HAP-1 (cell line): ENCODE measurements at regions not wholly inside any gene's neighbourhood (a gene's known extent, or its start where the extent isn't known, plus 50 kb on each side); places are given as distances from the start of the nearest gene placed in this dataset.

Experiments
- DNase-seq, 2 experiments: peaks; one replicate each; pipeline ENCODE4 v3.0.0-alpha.2; 2016 to 2020; ENCODE audit warnings: low spot score in 2 of 2
- H3K27me3 ChIP-seq: fragments of 250-450 bp; sonication (Bioruptor Pico); 2 replicates; pipeline ENCODE4 v1.5.1; 2020; ENCODE audit warnings: low read depth, mild to moderate bottlenecking, moderate library complexity
- H3K36me3 ChIP-seq: fragments of 250-450 bp; sonication (Bioruptor Pico); replicated peaks from 2 replicates; pipeline ENCODE4 v1.5.1; 2020; ENCODE audit warnings: mild to moderate bottlenecking
- H3K4me1 ChIP-seq: fragments of 250-450 bp; sonication (Bioruptor Pico); 2 replicates; pipeline ENCODE4 v1.5.1; 2020; ENCODE audit warnings: mild to moderate bottlenecking
- H3K4me3 ChIP-seq: fragments of 250-450 bp; sonication (Bioruptor Pico); 2 replicates; pipeline ENCODE4 v1.5.1; 2020; ENCODE audit warnings: mild to moderate bottlenecking, moderate library complexity
- H3K9me3 ChIP-seq: fragments of 250-450 bp; sonication (Bioruptor Pico); 2 replicates; pipeline ENCODE4 v1.5.1; 2020; ENCODE audit warnings: mild to moderate bottlenecking, moderate library complexity
- in situ Hi-C: fragments of 300-500 bp; cut with MboI; formaldehyde crosslinking; loops from 3 replicates; pipeline ENCODE4 v1.14.3; 2020; ENCODE audit warnings: low sequenced_read_pairs, inconsistent platforms, mixed read lengths

DNA sequence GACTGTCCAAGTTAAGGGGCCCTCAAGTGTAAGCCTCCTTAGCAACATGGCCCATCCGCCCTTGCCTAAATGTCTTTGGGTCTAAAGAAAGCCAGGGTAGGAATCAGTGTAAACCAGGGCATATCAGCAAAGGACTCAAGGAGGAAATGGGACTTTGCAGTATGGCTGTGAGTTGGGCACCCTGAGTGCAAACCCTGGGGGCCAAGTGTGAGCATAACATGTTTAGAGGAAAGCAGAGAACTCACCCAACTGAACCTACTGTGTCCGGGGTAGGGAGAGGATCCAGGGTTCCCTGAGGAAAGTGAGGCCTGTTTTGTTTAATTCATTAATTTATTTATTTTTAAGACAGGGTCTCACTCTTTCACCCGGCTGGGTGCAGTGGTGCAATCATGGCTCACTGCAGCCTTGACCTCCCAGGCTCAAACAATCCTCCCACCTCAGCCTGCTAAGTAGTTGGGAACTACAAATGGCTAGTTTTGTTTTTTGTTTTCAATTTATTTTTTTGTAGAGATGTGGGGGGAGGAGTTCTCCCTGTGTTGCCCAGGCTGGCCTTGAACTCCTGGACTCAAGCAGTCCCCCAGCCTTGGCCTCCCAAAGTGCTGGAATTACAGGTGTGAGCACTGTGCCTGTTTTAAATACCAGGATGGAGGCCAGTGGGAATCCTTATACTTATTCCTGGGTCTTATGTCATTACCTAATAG is 51.0 kb upstream of the ACTR3 start:
- Histone ChIP-seq H3K36me3 (no peaks in the 10 kb centered on the region), H3K9me3 (no peaks in the 10 kb centered on the region), H3K4me1 (no peaks in the 10 kb centered on the region), H3K4me3 (no peak overlapping the region), H3K27me3 (no peaks in the 10 kb centered on the region)
- DNase-seq: no peak
- in situ Hi-C loops: no loop called here

DNA sequence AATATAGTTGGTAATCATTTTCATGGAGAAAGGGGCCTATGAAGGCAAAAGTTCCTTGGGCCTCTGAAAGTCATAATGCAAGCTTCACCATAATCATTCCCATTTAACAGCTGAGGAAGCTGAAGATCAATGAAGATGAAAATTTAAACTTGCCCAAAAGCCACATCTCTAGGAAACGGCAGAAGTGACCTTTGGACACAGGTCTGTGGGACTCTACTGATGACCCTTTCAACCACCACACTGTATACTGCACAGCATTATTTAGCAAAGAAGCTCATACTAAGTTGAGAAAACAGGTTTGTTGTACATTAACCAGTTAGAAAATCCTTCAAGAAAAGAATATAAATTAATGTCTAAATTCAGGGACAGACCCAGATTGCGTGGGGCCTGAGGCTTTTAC is 51.6 kb upstream of the ACTR3 start:
- Histone ChIP-seq H3K4me3 (no peak overlapping the region), H3K9me3 (no peaks in the 10 kb centered on the region), H3K27me3 (no peaks in the 10 kb centered on the region), H3K36me3 (no peaks in the 10 kb centered on the region), H3K4me1 (no peaks in the 10 kb centered on the region)
- in situ Hi-C loops: no loop called here
- DNase-seq: no peak

DNA sequence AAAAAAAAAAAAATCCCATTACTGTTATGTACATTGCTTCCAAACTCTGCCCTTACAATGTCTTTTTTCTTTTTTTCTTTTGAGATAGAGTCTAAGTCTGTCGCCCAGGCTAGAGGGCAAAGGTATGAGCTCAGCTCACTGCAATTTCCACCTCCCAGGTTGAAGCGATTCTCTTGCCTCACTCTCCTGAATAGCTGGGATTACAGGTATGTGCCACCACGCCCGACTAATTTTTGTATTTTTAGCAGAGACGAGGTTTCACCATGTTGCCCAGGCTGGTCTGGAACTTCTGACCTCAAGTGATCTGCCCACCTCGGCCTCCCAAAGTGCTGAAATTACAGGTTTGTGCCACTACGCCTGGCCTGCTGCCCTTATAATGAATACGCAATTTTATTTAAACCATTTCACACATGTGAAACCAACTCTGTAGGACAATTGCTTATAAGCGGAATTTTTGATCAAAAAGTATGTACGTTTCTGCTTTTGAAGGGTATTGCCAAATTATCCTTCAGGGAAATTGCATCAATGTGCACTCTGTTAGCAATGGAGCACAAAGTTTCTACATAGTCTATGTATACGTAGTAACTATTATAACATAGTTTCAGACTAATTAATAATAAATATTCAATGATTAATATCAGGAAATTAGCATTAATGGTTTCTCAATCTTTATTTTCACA is 55.7 kb upstream of the ACTR3 start:
- H3K36me3 ChIP-seq: no peaks in the 10 kb centered on the region
- H3K27me3 ChIP-seq: no peaks in the 10 kb centered on the region
- in situ Hi-C loops: no loop called here
- no peaks in the 10 kb centered on the region for H3K4me1 ChIP-seq
- H3K9me3 ChIP-seq: no peaks in the 10 kb centered on the region
- no peak overlapping the region for H3K4me3 ChIP-seq
- no peak for DNase-seq

DNA sequence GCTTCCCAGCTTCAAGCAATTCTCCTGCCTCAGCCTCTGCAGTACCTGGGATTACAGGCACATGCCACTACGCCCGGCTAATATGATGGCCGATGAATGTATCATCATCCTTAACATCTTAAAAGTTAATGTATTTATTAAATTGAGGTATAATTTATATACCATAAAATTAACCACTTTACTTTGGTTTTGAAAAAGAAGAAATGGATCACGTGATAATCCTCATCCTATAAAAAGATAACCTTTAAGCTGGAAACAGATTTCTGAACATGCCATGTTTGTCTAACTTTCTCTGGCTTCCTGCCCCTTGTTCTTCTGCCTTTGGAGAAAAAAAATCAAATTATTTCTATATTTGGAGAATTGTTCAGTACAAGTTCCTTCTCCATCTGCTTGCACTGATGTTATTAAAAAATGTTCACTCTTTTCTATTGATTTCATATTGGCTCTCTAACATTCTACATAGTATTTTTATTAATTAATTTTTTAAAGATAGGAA is 57.0 kb upstream of the ACTR3 start:
- DNase-seq: no peak
- no peaks in the 10 kb centered on the region for H3K27me3 ChIP-seq
- H3K36me3 ChIP-seq: no peaks in the 10 kb centered on the region
- in situ Hi-C loops: no loop called here
- no peaks in the 10 kb centered on the region for H3K9me3 ChIP-seq
- H3K4me1 ChIP-seq: no peaks in the 10 kb centered on the region
- no peak overlapping the region for H3K4me3 ChIP-seq

DNA sequence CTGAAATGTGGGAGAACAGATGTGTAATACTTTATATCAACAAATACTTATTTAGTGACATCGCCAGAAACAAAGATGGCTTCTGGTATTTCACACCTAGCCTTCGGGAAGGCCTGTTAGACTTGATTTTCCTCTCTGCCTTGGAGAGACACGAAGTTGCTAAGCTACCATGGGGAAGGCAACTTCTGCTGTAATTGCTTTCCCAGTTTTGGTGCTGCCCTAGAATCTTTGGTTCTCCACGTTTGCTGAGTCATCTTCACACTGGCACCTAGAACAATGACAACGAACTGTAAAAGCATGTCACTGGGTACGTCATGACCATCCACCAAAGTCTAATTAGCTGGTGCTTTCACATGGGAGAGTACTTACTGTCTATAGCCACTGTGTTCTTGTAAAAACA is 58.7 kb upstream of the ACTR3 start:
- Histone ChIP-seq H3K4me3 (no peak overlapping the region), H3K36me3 (no peaks in the 10 kb centered on the region), H3K27me3 (no peaks in the 10 kb centered on the region), H3K9me3 (no peaks in the 10 kb centered on the region), H3K4me1 (no peaks in the 10 kb centered on the region)
- no peak for DNase-seq
- in situ Hi-C loops: no loop called here

DNA sequence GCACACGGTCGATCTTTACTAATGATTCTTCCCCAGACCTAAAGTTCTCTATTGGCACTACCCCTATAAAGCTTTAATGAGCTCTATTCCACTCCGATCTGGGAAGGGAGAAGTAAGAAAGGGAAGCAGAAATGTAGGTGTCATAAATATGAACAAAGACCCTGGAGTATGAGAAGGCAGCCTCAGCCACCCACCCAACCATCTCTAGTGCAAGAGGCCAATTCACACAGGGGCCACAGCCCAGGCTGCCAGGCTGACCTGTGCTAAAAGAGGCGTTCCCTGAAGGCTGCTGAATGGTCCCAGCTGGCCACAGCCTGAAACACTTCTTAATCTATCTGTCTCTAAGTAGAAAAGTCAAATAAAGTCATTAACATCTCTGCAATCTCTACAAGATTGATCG is 60.1 kb upstream of the ACTR3 start:
- no peaks in the 10 kb centered on the region for H3K4me1 ChIP-seq
- in situ Hi-C loops: no loop called here
- no peak for DNase-seq
- H3K36me3 ChIP-seq: no peaks in the 10 kb centered on the region
- no peaks in the 10 kb centered on the region for H3K9me3 ChIP-seq
- H3K4me3 ChIP-seq: no peak overlapping the region
- no peaks in the 10 kb centered on the region for H3K27me3 ChIP-seq

DNA sequence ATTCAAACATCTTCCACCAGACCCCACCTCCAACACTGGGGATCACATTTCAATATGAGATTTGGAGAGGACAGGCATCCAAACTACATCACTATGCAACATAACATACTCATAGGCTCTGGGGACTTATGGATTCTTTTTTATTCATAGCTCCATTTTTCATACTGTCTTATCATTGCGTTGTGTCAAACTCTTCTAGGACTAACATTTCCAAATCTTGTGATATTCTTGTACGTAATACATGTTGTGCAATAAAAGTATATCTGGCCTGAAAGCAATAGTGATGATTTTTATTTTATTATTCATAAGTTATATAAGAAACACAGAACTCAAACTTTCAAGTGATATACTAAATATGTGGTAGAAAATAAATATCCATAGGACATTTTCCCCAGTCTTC is 60.6 kb upstream of the ACTR3 start:
- H3K36me3 ChIP-seq: no peaks in the 10 kb centered on the region
- DNase-seq: no peak
- H3K27me3 ChIP-seq: no peaks in the 10 kb centered on the region
- H3K9me3 ChIP-seq: no peaks in the 10 kb centered on the region
- in situ Hi-C loops: no loop called here
- H3K4me1 ChIP-seq: no peaks in the 10 kb centered on the region
- no peak overlapping the region for H3K4me3 ChIP-seq

DNA sequence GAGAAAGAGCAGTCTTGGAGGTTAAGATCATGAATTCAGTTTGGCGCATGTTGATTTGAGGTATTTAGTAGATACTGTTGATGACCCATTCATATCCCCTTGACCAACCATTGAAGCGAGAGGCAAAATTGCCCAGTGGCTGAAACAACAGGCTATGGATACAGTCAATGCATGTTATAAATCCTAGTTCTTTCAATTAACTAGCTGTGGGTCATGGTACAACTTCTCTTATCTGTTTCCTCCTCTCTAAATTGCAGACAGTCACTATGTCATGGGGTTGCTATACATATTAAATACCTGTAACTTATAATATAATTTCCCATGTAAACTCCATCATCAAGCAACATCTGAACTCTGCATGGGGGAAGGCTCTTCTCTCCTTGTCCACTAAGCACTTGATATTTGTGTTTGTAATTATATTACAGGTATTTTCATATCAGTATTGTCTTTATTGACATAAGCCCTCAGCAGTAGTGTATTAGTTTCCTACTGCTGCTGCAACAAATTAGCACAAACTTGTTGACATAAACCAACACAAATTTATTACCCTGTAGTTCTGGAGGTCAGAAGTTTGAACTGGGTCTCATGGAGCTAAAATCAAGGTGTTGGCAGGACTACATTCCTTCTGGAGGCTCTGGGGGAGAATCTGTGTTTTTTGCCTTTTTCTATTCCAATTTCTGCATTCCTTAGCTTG is 61.7 kb upstream of the ACTR3 start:
- Histone ChIP-seq H3K9me3 (no peaks in the 10 kb centered on the region), H3K36me3 (no peaks in the 10 kb centered on the region), H3K4me1 (no peaks in the 10 kb centered on the region), H3K27me3 (no peaks in the 10 kb centered on the region), H3K4me3 (no peak overlapping the region)
- no peak for DNase-seq
- in situ Hi-C loops: no loop called here

DNA sequence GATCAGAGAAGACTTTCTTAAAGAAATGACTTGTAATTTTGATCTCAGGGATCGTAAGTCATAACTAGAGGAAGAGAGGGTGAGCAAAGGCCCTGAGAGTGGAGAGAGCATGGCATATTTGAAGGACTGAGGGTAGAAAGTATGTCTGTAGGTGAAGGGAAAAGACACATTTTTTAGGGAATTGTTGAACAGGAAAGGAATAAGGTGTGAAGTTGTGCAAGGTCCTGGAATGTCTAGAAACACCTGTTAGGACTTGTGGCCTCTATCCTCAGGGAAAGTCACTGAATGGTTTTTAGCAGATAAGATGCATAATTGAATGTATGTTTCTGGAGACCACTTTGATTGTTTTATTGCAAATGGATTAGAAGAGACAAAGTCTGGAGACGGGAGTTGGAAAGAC is 62.5 kb upstream of the ACTR3 start:
- in situ Hi-C loops: no loop called here
- no peaks in the 10 kb centered on the region for H3K9me3 ChIP-seq
- H3K36me3 ChIP-seq: no peaks in the 10 kb centered on the region
- H3K4me1 ChIP-seq: no peaks in the 10 kb centered on the region
- no peaks in the 10 kb centered on the region for H3K27me3 ChIP-seq
- no peak overlapping the region for H3K4me3 ChIP-seq
- DNase-seq: no peak

DNA sequence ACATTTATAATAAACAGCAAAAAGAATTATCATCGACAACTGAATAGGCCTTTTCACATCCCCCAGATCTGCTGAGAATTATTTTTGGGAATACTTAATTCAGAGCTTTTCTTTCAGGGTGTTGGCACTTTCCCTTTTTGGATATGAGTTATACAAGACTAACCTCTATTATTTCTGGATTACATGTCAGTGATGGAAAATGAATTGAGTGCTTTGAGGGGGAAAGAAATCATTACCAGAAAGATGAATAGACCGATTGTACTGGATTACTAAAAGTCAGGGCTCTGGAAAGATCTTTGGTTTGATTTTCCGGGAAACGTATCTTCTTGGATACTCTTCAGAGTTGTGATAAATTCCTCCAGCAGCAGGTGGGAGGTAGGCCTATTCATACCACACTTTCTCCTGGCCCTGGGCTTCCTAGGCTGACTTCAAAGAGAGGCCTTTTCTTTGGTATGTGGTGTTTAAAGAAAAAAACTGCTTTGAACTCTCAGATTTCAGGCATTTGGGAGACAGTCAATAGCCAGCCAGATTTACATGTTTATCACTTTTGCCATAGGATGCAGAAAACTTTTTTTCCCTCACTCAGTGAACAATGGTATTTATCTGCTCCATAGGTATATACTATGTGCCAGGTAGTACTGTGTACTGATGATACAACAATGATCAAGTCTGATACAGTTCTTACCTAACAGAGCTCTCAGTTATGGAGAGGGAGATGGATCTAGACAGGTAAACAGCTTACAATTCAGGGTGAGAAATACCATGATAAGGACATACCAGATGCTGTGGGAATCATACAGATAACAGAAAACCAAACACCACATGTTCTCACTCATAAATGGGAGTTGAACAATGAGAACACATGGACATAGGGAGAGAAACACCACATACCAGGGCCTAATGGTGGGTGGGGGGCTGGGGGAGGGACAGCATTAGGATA is 63.3 kb upstream of the ACTR3 start:
- in situ Hi-C loops: no loop called here
- Histone ChIP-seq H3K4me1 (no peaks in the 10 kb centered on the region), H3K4me3 (no peak overlapping the region), H3K36me3 (no peaks in the 10 kb centered on the region), H3K9me3 (no peaks in the 10 kb centered on the region), H3K27me3 (no peaks in the 10 kb centered on the region)
- no peak for DNase-seq

DNA sequence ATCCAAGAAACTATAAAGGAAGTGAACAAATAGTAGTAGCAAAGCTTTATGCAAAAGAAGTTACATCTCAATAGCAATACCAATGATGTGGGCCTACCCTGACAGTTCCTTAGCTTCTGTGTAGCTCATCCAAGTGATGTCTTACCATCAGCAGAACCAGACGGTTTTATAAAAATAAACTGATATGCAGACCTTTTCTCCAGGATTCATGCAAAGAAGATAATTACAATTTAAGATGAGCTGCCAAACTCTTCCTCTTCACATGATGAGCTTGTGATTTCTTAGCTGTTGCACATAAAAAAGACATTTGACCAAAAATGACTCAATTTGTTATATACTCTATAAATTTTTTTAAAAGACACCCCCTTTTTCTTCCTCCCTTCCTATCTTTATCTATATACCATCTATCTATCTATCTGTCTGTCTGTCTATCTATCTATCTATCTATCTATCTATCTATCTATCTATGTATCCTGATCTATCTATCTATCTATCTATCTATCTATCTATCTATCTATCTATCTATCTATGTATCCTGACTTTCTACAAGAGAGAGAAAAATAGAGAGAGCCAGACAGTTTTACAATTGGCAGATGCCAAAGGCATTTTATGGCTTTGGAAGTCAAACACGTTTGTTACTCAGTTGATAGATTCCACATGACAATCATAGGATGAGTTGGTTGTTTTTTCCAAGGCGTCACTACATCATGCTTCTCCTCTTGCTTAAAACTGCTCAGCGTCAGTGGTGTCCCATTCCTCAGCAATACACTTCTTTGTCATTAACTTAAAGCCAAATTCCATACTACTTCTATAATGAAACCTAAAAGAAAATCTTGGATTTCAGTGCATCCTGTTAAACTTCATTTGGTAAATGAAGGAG is 65.9 kb upstream of the ACTR3 start:
- Histone ChIP-seq H3K36me3 (no peaks in the 10 kb centered on the region), H3K4me1 (peaks cover under 1% of the 10 kb centered on the region; the same call in 1 of the 2 replicates), H3K4me3 (no peak overlapping the region), H3K9me3 (no peaks in the 10 kb centered on the region), H3K27me3 (no peaks in the 10 kb centered on the region)
- in situ Hi-C loops: no loop called here
- DNase-seq: no peak

DNA sequence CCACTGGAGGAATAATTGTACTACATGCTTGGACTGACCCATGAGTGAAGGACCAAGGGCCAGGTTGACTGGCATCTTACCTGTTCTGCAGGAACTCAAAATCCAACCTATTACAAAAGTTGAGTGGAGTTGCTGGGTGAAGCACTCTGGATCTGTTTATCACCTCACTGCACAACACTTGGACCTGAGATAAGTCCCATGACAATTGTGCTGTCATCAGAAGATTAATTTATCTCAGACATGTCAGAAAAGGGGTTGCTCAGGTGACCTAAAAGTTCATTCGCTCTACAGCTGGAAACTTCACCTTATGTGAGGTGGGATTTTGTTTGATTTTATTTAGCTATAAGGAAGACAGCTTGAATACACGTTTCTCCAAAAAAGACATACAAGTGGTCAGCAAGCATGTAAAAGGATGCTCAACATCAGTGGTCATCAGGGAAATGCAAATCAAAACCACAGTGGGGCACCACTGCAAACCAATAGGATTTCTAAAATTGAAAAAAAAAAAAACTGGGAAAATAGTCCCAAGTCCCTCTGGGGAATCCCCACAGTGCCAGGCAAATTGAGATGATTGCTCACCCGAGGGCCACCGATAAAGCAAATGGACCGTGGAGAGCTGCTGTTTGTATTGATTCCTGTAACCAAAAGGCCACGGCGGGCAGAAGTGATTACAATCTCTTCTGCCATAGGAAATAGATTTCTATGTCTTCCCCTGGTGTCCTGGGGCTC is 65.8 kb upstream of the SLC35F5 start:
- no peaks in the 10 kb centered on the region for H3K36me3 ChIP-seq

More for the DNA sequence above, 65.8 kb upstream of the SLC35F5 start:
- H3K4me1 ChIP-seq: peaks cover 3% of the 10 kb centered on the region; the same call in 1 of the 2 replicates
- no peaks in the 10 kb centered on the region for H3K27me3 ChIP-seq
- H3K4me3 ChIP-seq: no peak overlapping the region
- no peak for DNase-seq
- in situ Hi-C loops: no loop called here
- H3K9me3 ChIP-seq: no peaks in the 10 kb centered on the region
